IMR-90 (cell line): ENCODE measurements at regions not wholly inside any gene's neighbourhood (a gene's known extent, or its start where the extent isn't known, plus 50 kb on each side); places are given as distances from the start of the nearest gene placed in this dataset.

Source experiments
- BHLHE40 ChIP-seq: fragments of 150-350 bp; IDR thresholded peaks from 2 replicates; pipeline ENCODE4 v1.6.1; 2016; ENCODE audit warnings: mild to moderate bottlenecking, low read depth, low read length
- CEBPB ChIP-seq: IDR thresholded peaks from 2 replicates; pipeline ENCODE4 v1.6.1; 2012; ENCODE audit warnings: low read depth, low read length, improper control_type of control experiment
- CTCF ChIP-seq: conservative IDR thresholded peaks from 2 replicates; pipeline ENCODE4 v1.5.1; 2012; ENCODE audit warnings: mild to moderate bottlenecking, low read depth, low read length, improper control_type of control experiment
- NFE2L2 ChIP-seq: fragments of 150-350 bp; IDR thresholded peaks from 2 replicates; pipeline ENCODE4 v1.6.1; 2016; ENCODE audit warnings: low read depth, mild to moderate bottlenecking, low read length
- POLR2A ChIP-seq: IDR thresholded peaks from 2 replicates; pipeline ENCODE4 v1.6.1; 2012; ENCODE audit warnings: mild to moderate bottlenecking, low read depth, low read length
- RAD21 ChIP-seq: IDR thresholded peaks from 2 replicates; pipeline ENCODE4 v1.6.1; 2012; ENCODE audit warnings: low read length, improper control_type of control experiment
- RCOR1 ChIP-seq: IDR thresholded peaks from 2 replicates; pipeline ENCODE4 v1.6.1; 2012; ENCODE audit warnings: mild to moderate bottlenecking, low read length, improper control_type of control experiment; ENCODE audit not compliant: insufficient replicate concordance
- RFX5 ChIP-seq: IDR thresholded peaks from 2 replicates; pipeline ENCODE4 v1.8.0; 2012; ENCODE audit warnings: low read depth, mild to moderate bottlenecking, low read length, moderate library complexity

GRCh38 chr3:107942244-107942643, 148.6 kb downstream of the CD47 start:
- TF ChIP-seq CEBPB (no peak), CTCF (no peak), POLR2A (no peak), BHLHE40 (no peak), RCOR1 (no peak), RAD21 (no peak), NFE2L2 (no peak), RFX5 (no peak)
